AG04449 (cell line): ENCODE measurements at regions not wholly inside any gene's neighbourhood (a gene's known extent, or its start where the extent isn't known, plus 50 kb on each side); places are given as distances from the start of the nearest gene placed in this dataset.

Experiments
- CTCF ChIA-PET: fragments of 350-600 bp; formaldehyde crosslinking; extraction: SDS; loops from one replicate; lab custom pipeline; 2021; ENCODE audit warnings: antibody characterized with exemption; lab: Yijun Ruan, JAX
- POLR2A ChIA-PET: fragments of 400-600, 350-600 bp; formaldehyde crosslinking; extraction: SDS; loops from one replicate; lab custom pipeline; 2020; ENCODE audit warnings: antibody characterized with exemption, inconsistent platforms; lab: Yijun Ruan, JAX
- DNase-seq: peaks from one replicate; pipeline ENCODE4 v3.0.0-alpha.2; 2010; ENCODE audit warnings: low read depth, low spot score
- H3K4me3 ChIP-seq: 2 replicates; pipeline ENCODE4 v1.5.1; 2011; ENCODE audit warnings: low read depth, mild to moderate bottlenecking, control low read depth, low read length
- TF ChIP-seq, protein P1 (sequence below): IDR thresholded peaks from one replicate; pipeline ENCODE4 v1.5.1; 2011; ENCODE audit warnings: mild to moderate bottlenecking, moderate library complexity, low read length, control low read depth, inconsistent platforms; ENCODE audit not compliant: insufficient read depth; ENCODE audit errors: missing control alignments

DNA sequence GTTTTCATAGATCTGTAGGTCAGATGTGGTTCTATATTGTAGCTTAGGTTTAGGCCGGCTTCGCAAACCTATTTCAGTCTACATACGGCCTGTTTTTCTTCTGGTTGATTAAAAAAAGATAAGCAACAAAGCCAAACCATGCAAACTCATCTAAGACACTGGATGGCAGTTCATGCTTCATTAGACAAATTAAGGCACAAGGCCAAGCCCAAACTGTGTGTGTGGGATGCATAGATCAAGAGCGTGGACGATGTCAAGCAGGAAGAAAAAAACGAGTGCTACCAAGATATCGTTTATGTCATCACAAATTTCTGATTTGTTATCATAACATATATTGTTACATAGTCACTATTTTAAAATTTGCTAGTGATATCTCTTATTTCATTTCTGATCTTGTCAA lies 357.6 kb upstream of the KIRREL3 start:
- TF ChIP-seq, protein P1, sequence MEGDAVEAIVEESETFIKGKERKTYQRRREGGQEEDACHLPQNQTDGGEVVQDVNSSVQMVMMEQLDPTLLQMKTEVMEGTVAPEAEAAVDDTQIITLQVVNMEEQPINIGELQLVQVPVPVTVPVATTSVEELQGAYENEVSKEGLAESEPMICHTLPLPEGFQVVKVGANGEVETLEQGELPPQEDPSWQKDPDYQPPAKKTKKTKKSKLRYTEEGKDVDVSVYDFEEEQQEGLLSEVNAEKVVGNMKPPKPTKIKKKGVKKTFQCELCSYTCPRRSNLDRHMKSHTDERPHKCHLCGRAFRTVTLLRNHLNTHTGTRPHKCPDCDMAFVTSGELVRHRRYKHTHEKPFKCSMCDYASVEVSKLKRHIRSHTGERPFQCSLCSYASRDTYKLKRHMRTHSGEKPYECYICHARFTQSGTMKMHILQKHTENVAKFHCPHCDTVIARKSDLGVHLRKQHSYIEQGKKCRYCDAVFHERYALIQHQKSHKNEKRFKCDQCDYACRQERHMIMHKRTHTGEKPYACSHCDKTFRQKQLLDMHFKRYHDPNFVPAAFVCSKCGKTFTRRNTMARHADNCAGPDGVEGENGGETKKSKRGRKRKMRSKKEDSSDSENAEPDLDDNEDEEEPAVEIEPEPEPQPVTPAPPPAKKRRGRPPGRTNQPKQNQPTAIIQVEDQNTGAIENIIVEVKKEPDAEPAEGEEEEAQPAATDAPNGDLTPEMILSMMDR: no peak
- ChIA-PET POLR2A (no interaction called here), CTCF (no interaction called here)
- H3K4me3 ChIP-seq: no peak overlapping the region
- no peak for DNase-seq

DNA sequence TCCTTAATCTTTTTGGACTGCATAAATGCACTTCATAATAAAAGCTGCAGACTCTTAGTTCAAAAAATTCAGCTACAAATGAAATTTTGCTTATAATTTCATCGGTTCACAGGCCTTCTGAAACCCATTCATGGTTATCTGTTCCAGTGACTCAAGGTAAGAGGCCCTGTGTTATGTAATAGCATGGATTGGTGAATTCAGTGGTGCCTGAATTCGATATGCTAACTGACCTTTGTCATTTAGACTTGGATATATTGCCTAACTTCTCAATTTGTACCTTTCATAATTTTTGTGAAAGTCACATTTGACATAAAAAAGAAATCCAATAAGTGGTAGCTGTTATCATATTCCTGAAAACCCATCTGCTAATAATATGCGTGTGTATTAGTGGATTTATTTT lies 349.9 kb upstream of the KIRREL3 start:
- POLR2A ChIA-PET: no interaction called here
- no peak for DNase-seq
- no peak overlapping the region for H3K4me3 ChIP-seq
- TF ChIP-seq, protein P1: no peak
- CTCF ChIA-PET: interaction anchor here (2.4 to 2.8 kb wide), 2 partner anchors 11 to 910 kb away, joined by 14 to 18 read pairs; no protein-coding TSS in a partner anchor

DNA sequence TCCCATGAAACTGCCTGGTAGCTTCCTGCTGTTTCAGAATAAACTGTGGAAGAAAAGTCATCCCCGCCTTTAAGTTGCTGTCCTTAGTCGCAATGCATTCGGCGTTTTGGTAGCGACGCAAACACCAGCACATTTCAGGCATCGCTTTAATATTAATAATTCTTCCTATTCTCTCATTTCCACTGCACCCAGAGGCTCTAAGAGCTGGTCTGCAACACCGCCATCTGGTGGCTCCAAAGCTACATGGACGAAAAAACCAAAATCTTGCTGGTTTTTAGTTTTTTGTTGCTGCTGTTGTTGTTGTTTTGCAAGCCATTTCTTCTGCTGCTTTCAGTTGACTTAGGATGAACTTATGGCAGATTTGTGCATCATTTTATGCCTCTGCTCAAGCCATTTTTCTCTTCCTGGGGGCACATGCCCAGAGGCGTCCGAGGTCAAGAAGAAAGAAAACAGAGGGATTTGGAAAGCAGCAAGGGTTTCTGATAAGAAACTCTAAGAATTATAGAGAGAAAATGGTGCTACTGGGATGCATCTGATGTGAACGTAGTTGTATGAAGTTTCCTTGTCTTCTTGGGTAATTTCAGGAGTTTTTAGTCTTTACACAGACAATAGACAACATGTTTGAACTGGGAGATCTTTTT lies 345.4 kb upstream of the KIRREL3 start:
- TF ChIP-seq, protein P1: peak; percentile 79
- ChIA-PET POLR2A (interaction anchor here (0.7 kb wide), 1 partner anchor 50 kb away, joined by 3 read pairs; no protein-coding TSS in a partner anchor), CTCF (interaction anchor here (0.7 to 5.7 kb wide), 16 partner anchors 11 to 1036 kb away, joined by 3 to 104 read pairs (median 3); no protein-coding TSS in a partner anchor)
- no peak overlapping the region for H3K4me3 ChIP-seq
- DNase-seq: no peak

DNA sequence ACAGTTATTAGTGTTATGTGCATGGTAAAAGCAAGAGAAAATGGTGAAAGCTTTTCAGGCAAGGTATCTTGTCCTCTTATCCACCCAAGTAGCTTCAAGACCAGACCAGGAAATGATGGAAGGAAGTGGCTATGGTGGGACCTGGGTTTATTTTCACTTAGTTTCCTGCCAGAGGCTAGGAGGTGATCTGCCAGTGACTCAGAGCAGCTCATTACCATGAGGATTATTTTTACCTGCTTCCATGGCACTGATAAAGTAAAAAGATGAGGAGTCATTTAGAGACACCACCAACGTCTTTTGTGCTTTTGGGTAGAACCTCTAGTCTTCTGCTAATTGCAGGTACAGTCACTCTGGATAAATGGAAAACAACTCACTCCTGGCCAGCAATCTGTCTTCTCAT lies 339.9 kb upstream of the KIRREL3 start:
- ChIA-PET CTCF (interaction anchor here (3.8 kb wide), 1 partner anchor 10 kb away, joined by 18 read pairs; no protein-coding TSS in a partner anchor), POLR2A (no interaction called here)
- DNase-seq: no peak
- no peak overlapping the region for H3K4me3 ChIP-seq
- TF ChIP-seq, protein P1: no peak

DNA sequence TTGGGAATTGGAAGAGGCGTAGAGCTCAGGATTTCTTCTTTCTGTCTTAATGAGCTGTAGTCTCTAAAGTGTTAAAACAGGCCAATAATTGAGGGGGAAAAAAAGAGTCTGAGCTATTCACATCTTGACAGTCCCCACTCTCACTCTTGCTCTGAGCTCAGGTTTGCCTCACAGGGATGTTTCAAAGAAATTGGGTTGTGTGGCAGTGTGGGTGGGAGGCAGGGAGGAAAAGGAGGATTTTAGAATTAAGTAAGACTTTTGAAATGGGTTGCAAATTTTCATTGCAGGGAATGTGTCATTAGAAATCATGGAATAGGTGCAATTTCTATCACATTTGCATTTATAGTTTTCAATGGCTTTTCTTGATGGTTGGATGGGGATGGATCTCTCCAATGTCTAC lies 338.8 kb upstream of the KIRREL3 start:
- CTCF ChIA-PET: interaction anchor here (3.8 kb wide), 1 partner anchor 11 kb away, joined by 18 read pairs; no protein-coding TSS in a partner anchor
- TF ChIP-seq, protein P1: no peak
- DNase-seq: no peak
- H3K4me3 ChIP-seq: no peak overlapping the region
- POLR2A ChIA-PET: no interaction called here

DNA sequence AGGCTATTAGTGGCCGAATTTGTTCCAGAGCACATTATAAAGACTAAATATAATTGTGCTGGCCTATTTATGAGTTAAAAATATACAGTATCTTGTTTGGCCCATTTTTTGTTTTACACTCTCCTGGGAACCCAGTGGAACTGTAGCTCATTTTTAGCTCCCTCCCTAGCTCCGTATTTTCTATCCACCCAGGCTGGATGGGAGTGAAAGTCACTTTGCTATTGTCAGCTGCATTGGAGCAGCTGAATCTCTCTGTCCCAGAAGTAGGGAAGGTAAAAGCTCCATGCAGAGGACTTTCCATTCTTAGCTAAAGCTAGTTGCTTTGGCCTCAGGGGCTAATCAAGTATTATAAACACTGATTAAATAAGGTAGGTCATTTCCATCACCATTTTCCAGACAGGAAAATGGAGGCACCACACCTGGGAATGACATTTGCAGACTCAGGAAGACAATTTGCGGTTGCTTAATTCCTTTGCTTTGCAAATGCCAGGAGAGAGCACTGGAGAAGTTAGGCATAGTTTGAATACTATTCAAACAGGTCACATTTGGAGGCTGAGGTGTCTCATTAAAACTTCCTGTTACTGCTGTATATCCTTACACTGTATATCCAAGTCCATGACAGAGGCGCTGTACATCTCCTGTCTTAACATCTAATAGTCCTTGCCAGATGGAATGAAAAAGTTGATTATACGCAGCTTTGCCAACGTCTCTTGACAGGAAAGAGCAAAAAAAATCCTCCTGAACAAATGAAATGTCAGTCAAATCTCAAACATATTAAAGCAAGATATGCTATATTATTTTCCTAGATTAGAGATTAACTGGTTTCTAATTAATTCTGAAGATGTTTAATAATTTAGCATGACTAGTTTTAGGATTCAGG lies 338.1 kb upstream of the KIRREL3 start:
- H3K4me3 ChIP-seq: no peak overlapping the region
- DNase-seq: no peak
- ChIA-PET POLR2A (no interaction called here), CTCF (interaction anchor here (1.0 to 3.8 kb wide), 3 partner anchors 8 to 336 kb away, joined by 3 to 18 read pairs (median 5); no protein-coding TSS in a partner anchor)
- TF ChIP-seq, protein P1: no peak
